ENCODE measurements at regions not wholly inside any gene's neighbourhood (a gene's known extent, or its start where the extent isn't known, plus 50 kb on each side); places are given as distances from the start of the nearest gene placed in this dataset.
A peak's percentile ranks its signal among the peaks of the same experiment; 100 is the strongest.
"Not testable (repeated sequence)": the region's sequence is repeated elsewhere in the genome, so short reads cannot be mapped to it uniquely, and the experiment has no call there.

GRCh38 chr2:111454404-111454803 lies 333.7 kb downstream of the BCL2L11 start:
- DNase-seq: not testable (repeated sequence)

GRCh38 chr2:111455016-111456015 lies 334.6 kb downstream of the BCL2L11 start:
- DNase-seq: not testable (repeated sequence)

- not testable (repeated sequence) for DNase-seq
Measured at GRCh38 chr2:111457191-111457590, 336.5 kb downstream of the BCL2L11 start.

GRCh38 chr2:111460901-111461300 lies 340.2 kb downstream of the BCL2L11 start:
- DNase-seq: not testable (repeated sequence)

- DNase-seq: not testable (repeated sequence)
Measured at GRCh38 chr2:111461831-111462230, 341.1 kb downstream of the BCL2L11 start.

GRCh38 chr2:111462572-111462971 lies 341.9 kb downstream of the BCL2L11 start:
- DNase-seq: not testable (repeated sequence)

GRCh38 chr2:111463238-111463848 lies 342.6 kb downstream of the BCL2L11 start:
- not testable (repeated sequence) for DNase-seq

- DNase-seq: not testable (repeated sequence)
Measured at GRCh38 chr2:111463956-111464355, 343.2 kb downstream of the BCL2L11 start.

GRCh38 chr2:111464367-111464766 lies 343.7 kb downstream of the BCL2L11 start:
- not testable (repeated sequence) for DNase-seq

- peak; percentile 7 for DNase-seq
Measured at GRCh38 chr2:111465521-111465920, 344.8 kb downstream of the BCL2L11 start.

- DNase-seq: peak; percentile 52
Measured at GRCh38 chr2:111466744-111467143, 346.0 kb downstream of the BCL2L11 start.

GRCh38 chr2:111470924-111471323 lies 350.2 kb downstream of the BCL2L11 start:
- peak; percentile 47 for DNase-seq

- DNase-seq: peak; percentile 4
Measured at GRCh38 chr2:111471791-111472530, 351.2 kb downstream of the BCL2L11 start.

- DNase-seq: not testable (repeated sequence)
Measured at GRCh38 chr2:111472844-111473403, 352.2 kb downstream of the BCL2L11 start.

- DNase-seq: not testable (repeated sequence)
Measured at GRCh38 chr2:111473522-111473921, 352.8 kb downstream of the BCL2L11 start.

- not testable (repeated sequence) for DNase-seq
Measured at GRCh38 chr2:111474198-111474705, 353.5 kb downstream of the BCL2L11 start.

- DNase-seq: not testable (repeated sequence)
Measured at GRCh38 chr2:111478335-111478734, 357.6 kb downstream of the BCL2L11 start.

- DNase-seq: not testable (repeated sequence)
Measured at GRCh38 chr2:111478871-111479318, 358.2 kb downstream of the BCL2L11 start.

GRCh38 chr2:111480016-111480625 lies 359.4 kb downstream of the BCL2L11 start:
- DNase-seq: not testable (repeated sequence)

GRCh38 chr2:111480633-111481032 lies 359.9 kb downstream of the BCL2L11 start:
- peak; percentile 61 for DNase-seq

GRCh38 chr2:111481219-111481618 lies 360.5 kb downstream of the BCL2L11 start:
- DNase-seq: peak; percentile 46

All from activated CD8-positive, alpha-beta memory T cell treated with anti-CD3 and anti-CD28 coated beads for 24 hours (primary cell).